GM18858 (cell line): ENCODE measurements at regions not wholly inside any gene's neighbourhood (a gene's known extent, or its start where the extent isn't known, plus 50 kb on each side); places are given as distances from the start of the nearest gene placed in this dataset.
"Not testable (repeated sequence)": the region's sequence is repeated elsewhere in the genome, so short reads cannot be mapped to it uniquely, and the experiment has no call there.

Experiments used
- ATAC-seq: cut with Tn5 transposase; IDR thresholded peaks from one replicate; pipeline ENCODE4 v1.9.1; 2021; ENCODE audit not compliant: unreplicated experiment

DNA sequence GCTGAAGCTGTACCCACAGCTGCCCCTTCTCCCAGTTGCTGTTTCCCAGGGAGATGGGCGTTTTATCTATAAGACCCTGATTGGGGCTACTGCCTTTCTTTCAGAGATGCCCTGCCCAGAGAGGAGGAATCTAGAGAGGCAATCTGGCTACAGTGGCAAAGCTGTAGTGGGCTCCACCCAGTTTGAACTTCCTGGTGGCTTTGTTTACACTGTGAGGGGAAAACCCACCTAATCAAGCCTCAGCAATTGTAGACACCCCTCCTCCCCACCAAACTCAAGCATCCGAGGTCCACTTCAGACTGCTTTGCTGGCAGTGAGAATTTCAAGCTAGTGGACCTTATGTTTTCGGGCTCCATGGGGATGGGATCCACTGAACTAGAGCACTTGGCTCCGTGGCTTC is 240.4 kb upstream of the AFF2 start:
- no peak for ATAC-seq

DNA sequence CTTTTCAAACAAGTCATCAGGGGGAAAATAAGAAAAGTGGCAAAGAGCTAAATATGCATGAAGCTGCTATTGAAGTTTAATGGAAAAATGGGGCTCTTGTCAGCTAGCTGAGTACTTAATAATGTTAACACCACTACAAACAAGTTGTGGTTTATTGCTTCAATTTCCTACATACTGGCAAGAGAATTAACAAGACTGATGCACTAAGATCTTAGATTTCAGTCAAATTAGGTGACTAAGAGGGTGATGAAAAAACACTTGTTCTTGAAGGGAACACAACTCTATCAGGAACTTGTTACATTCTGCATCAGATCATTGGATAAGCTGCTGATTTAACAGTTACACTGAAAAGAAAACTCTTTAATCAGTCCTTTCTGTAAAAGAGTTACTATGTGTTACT is 234.6 kb upstream of the AFF2 start:
- no peak for ATAC-seq

DNA sequence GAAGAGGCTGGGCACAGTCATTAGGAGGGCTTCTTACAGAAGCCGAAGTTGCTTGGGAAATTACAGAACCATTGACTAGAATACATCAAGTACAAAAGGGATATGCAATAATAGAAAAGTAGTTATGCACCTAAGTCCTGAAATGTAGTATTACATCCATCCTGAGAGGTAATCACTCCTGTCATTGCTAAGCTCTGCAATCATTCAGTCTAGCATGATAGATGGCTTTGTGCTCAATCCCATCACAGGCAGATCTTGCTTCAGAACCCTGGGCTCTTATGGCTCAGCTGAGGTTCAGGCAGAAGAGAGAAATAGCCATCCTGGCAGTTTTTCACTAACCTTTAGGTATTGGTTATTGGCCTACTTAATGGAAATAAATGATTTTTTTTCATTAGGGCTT is 231.7 kb upstream of the AFF2 start:
- ATAC-seq, result no peak

- ATAC-seq, result no peak
Measured at GRCh38 chrX:148269513-148269912, 230.9 kb upstream of the AFF2 start.

DNA sequence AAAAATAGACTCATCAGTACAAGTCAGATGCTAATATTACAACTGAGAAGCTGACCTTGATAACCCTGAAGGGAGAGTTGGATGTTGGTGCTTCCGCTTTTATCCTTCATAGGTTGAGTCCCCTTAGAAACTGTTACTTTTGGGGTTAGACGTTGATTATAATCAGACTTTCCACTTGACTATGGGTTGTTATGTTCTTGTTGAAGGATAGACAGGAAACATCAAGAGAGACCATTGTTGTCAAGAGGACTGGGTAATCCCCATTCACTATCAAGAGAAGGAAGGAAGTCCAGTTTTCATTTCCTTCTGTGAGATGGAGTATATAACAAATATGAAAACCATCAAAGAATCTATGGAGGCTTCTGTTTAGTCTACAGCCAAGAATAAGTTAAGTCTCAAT is 229.9 kb upstream of the AFF2 start:
- ATAC-seq, result no peak

GRCh38 chrX:148271263-148271662 is 229.2 kb upstream of the AFF2 start:
- no peak for ATAC-seq

DNA sequence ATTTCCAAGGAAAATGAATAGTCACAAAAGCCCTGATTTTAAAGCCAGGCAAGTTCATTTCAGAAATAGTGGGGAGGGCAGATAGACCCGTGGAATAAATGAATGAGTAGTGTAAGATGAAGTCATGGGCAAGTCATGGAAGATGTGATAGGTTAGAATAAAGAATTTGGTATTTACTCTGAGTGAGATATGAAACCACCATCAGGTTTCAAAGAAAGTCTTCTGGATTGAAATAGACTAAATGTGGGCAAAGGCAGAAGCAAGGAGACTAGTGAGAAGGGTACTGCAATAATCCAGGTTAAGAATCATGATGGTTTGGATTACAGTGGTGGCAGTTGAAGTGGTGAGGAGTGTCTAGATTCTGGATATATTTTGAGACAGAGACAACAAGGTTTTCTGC is 218.5 kb upstream of the AFF2 start:
- no peak for ATAC-seq

- no peak for ATAC-seq
Measured at GRCh38 chrX:148282504-148282903, 217.9 kb upstream of the AFF2 start.

DNA sequence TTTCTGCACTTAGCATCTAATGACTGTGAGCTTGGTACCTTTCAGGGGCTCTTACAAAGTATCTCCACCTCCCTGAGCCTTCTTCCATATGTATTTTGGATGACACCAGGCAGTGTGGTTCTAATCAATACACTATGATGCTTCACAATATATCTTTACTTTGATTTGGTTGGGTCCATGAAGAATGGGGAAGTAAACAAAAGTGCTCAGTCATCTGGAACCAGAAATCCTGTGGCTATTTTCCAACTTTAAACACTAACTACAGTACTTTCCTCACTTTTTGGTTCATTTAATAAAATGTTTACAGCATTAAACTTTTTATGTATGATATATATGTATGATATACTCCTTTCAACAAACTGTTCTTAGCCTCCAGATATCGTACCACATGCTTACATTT is 216.4 kb upstream of the AFF2 start:
- no peak for ATAC-seq

DNA sequence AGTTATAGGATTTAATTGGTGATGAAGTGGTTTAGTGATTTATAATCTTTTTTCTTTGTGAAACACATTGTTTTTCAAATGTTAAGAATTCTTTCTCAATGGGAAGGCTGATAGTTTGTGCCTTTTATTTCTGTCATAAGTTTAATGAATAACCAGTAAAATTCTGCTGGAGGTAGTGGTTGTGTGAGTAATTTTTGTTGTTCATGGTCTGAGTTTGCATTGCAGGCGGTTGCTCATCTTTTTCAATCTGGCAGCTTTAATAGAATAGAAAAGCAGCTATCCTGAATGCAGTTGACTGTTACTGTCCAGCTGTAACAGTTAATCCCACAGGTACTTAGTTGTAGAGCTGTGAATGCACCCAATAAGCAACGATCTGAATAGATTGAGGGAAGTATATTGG is 215.6 kb upstream of the AFF2 start:
- no peak for ATAC-seq

GRCh38 chrX:148288451-148288850 is 212.0 kb upstream of the AFF2 start:
- no peak for ATAC-seq

DNA sequence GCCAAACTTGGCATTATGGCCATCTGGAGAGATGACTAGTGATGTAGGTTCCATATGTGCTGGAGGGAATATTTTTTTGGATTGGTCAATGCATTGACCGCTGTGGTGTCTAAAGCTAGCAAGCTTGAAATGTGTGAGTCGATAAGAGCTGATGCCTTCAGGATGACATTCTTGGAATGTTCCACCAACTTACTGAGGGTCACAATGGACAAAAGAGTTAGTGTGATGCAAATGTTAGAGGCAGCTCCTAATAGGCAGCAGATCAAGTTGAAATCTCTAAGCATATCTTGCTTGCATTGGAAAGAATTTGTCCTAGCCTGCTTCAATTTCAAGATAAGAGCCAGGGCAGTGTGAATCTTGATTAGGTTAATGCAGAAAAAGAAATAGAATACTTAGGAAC is 210.4 kb upstream of the AFF2 start:
- no peak for ATAC-seq

DNA sequence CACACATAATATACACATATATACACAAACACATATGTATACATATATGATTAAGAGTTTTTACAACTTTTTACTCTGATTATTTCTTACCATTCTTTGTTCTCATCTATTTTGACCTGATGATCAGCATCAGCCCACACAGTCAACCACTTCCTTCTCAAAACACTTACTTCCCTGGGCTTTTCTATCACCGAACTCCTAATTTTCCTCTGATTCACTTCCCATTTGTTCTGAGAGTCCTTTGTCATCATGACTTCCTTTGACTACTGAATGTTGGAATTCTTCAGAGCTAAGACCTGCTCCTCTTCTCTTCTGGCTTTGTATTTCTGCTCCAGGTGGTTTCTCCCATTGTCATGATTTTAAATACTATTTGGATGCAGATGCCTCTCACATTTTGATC is 209.5 kb upstream of the AFF2 start:
- no peak for ATAC-seq

DNA sequence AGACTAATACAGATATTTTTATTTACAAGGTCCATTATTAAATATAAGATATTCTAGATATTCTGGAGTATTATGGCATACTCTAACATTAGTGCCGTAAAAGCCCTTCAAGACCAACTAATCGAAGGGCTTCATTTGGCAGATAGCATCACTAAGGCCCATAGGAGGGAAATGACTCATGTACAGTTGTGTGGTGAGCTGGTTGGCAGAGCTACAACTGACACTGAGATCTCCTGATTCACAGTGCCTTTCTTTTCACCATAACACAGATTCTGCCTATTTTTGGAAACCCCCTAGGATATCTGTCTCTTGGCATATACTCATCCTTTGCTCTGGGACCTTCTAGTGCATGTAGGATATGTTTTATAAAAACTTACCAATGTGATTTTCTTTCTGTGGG is 201.7 kb upstream of the AFF2 start:
- no peak for ATAC-seq

- not testable (repeated sequence) for ATAC-seq
Measured at GRCh38 chrX:148305214-148305613, 195.2 kb upstream of the AFF2 start.

DNA sequence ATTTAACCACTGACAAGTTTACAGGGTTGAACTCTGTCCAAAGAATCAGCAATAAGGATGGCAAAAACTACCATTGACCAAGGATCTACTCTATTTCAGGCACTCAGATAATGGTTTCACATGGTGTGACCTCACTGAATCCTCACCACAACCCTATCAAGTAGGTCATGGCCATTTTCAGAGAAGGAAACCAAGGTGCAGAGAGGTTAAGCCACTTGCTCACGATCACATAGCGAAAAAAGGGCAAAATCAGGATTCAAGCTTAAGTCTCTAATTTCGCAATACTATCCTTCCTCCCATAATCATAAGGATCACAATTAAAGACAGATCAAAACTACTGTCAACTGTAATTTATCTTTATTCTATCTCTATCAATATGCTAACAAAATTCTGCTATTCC is 191.0 kb upstream of the AFF2 start:
- no peak for ATAC-seq

DNA sequence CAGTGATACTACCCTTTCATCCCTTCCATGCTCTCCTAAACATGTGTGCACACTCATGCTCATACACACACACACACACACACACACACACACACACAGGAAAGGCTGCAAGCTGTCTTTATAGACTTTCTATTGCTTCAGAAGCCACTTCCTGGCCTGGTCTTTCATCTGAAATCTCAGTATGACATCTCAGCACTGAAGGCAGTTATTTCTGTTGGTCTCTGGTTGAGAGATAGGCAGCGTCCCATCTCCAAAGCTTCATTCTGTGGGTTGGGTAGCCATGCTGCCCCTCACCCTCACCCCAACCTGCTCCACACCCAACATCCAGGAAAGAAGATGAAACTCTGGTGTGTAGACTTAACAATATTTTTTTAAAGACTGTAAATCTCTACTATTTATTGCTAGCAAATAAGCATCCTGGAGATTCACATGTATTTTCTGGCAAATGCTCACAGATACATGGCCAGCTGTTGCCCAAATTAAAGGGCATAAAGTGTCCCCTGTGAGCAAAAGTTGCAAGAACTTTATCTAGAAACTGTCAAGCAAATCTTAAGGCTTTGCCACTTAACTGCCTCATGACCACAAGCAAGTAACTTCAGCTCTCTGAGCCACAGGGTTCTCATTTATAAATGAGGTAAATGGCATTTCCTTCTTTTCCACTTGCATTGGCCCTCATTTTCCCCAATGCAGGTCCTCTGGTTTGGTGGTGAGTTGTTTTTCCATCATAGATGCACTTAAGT is 189.8 kb upstream of the AFF2 start:
- no peak for ATAC-seq

- no peak for ATAC-seq
Measured at GRCh38 chrX:148311544-148311943, 188.9 kb upstream of the AFF2 start.

DNA sequence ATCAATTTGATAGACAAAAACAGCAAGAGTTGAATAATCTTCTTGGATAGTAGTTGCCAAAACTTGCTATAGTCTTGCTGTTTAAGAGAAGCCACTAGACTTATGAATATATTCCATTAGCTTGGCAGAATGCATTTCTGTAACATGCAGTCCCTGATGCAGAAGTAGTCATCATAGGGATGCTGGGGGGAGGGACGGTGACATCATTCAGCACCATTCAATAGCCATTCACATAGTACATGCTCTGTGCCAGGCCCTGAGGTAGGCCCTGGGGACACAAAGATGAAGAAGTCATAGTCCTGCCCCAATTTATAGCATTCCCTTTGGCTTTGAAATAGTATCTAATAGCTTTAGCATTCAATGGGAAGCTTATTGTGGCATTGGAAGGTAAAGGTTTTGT is 185.5 kb upstream of the AFF2 start:
- no peak for ATAC-seq

GRCh38 chrX:148316446-148316845 is 184.0 kb upstream of the AFF2 start:
- no peak for ATAC-seq

- ATAC-seq, result no peak
Measured at GRCh38 chrX:148322906-148323305, 177.5 kb upstream of the AFF2 start.

DNA sequence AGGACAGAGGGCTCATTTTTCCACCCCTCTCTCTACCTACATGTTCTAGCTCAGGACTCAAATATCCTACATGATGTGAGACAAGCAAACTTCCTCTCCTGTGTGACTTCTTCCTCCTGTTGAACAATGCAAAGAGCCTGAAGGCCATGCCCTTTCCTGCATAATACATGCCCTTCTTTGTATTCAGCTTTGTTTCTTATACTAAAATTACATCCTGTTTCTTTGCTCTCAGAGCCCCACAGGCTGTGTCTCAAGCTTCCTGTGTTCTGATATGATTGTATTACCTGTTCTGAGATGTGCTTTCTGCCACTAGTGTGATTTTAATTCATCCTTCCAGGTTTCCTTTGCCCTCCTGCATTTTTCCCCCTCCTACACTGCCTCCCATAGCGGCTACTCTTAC is 166.4 kb upstream of the AFF2 start:
- no peak for ATAC-seq

- no peak for ATAC-seq
Measured at GRCh38 chrX:148337873-148338272, 162.5 kb upstream of the AFF2 start.
